Liver (tissue), 8 donors: ENCODE measurements at regions not wholly inside any gene's neighbourhood (a gene's known extent, or its start where the extent isn't known, plus 50 kb on each side); places are given as distances from the start of the nearest gene placed in this dataset.

Experiments
- DNase-seq: peaks from one replicate; pipeline ENCODE4 v3.0.0-alpha.2; 2017; ENCODE audit warnings: low spot score
- H3K27ac ChIP-seq, 2 donors: one replicate each; pipeline ENCODE4 v1.7.0; 2013; ENCODE audit warnings: inconsistent platforms in 2 of 2, low read length in 2 of 2, control low read depth in 1 of 2, low read depth in 1 of 2, mild to moderate bottlenecking in 1 of 2
- H3K27me3 ChIP-seq, 4 donors: one replicate each; pipeline versions ENCODE4 v1.6.1 to v1.7.0; 2013; ENCODE audit warnings: low read length in 3 of 4, inconsistent platforms in 1 of 4, mild to moderate bottlenecking in 1 of 4, moderate library complexity in 1 of 4; ENCODE audit not compliant: control insufficient read depth in 4 of 4, insufficient read depth in 4 of 4
- H3K36me3 ChIP-seq, 4 donors: one replicate each; pipeline versions ENCODE4 v1.6.1 to v1.7.0; 2013; ENCODE audit warnings: low read length in 3 of 4, mild to moderate bottlenecking in 3 of 4, low read depth in 1 of 4, moderate library complexity in 1 of 4; ENCODE audit not compliant: control insufficient read depth in 4 of 4, insufficient read depth in 3 of 4
- H3K4me1 ChIP-seq, 4 donors: one replicate each; pipeline versions ENCODE4 v1.6.1 to v1.7.0; 2013; ENCODE audit warnings: low read length in 3 of 4, mild to moderate bottlenecking in 3 of 4, moderate library complexity in 1 of 4; ENCODE audit not compliant: control insufficient read depth in 4 of 4, insufficient read depth in 4 of 4
- H3K4me3 ChIP-seq, 3 donors: one replicate each; pipeline versions ENCODE4 v1.6.1 to v1.7.0; 2013; ENCODE audit warnings: low read length in 3 of 3, control low read depth in 1 of 3, low read depth in 1 of 3, mild to moderate bottlenecking in 1 of 3
- H3K9ac ChIP-seq, 2 donors: one replicate each; pipeline ENCODE4 v1.7.0; 2013; ENCODE audit warnings: low read length in 2 of 2, mild to moderate bottlenecking in 2 of 2, moderate library complexity in 2 of 2, control low read depth in 1 of 2, low read depth in 1 of 2
- H3K9me3 ChIP-seq, 4 donors: one replicate each; pipeline versions ENCODE4 v1.6.1 to v1.7.0; 2013; ENCODE audit warnings: low read length in 3 of 4; ENCODE audit not compliant: control insufficient read depth in 4 of 4
- ATF3 ChIP-seq: IDR thresholded peaks from 2 replicates; pipeline ENCODE4 v1.6.1; 2016; ENCODE audit warnings: antibody characterized with exemption
- CTCF ChIP-seq: fragments of 150-350 bp; IDR thresholded peaks from 2 replicates; pipeline ENCODE4 v1.5.1; 2017; ENCODE audit warnings: improper control_type of control experiment, low read depth, low read length; ENCODE audit not compliant: missing input control
- EGR1 ChIP-seq, 2 donors: IDR thresholded peaks; 2 replicates each; pipeline ENCODE4 v1.6.1; 2016 to 2018; ENCODE audit warnings: antibody characterized with exemption in 2 of 2, low read depth in 2 of 2
- FOXA1 ChIP-seq: IDR thresholded peaks from 2 replicates; pipeline ENCODE4 v1.6.1; 2016; ENCODE audit warnings: antibody characterized with exemption
- FOXA2 ChIP-seq: IDR thresholded peaks from 2 replicates; pipeline ENCODE4 v1.6.1; 2016; ENCODE audit warnings: antibody characterized with exemption
- GABPA ChIP-seq, 2 donors: IDR thresholded peaks in 1 of 2; conservative IDR thresholded peaks in 1 of 2; 2 replicates each; pipeline ENCODE4 v1.6.1; 2016; ENCODE audit warnings: antibody characterized with exemption in 2 of 2, mild to moderate bottlenecking in 1 of 2, moderate library complexity in 1 of 2
- HNF4A ChIP-seq, 2 donors: conservative IDR thresholded peaks; 2 replicates each; pipeline ENCODE4 v1.6.1; 2016; ENCODE audit warnings: antibody characterized with exemption in 2 of 2, mild to moderate bottlenecking in 2 of 2
- HNF4G ChIP-seq: IDR thresholded peaks from 2 replicates; pipeline ENCODE4 v1.6.1; 2016; ENCODE audit warnings: antibody characterized with exemption
- JUND ChIP-seq, 2 donors: IDR thresholded peaks; 2 replicates each; pipeline ENCODE4 v1.6.1; 2016; ENCODE audit warnings: antibody characterized with exemption in 2 of 2
- MAX ChIP-seq: IDR thresholded peaks from 2 replicates; pipeline ENCODE4 v1.6.1; 2016; ENCODE audit warnings: antibody characterized with exemption
- NR2F2 ChIP-seq: IDR thresholded peaks from 2 replicates; pipeline ENCODE4 v1.6.1; 2016; ENCODE audit warnings: antibody characterized with exemption
- RAD21 ChIP-seq, 2 donors: IDR thresholded peaks; 2 replicates each; pipeline ENCODE4 v1.6.1; 2016; ENCODE audit warnings: antibody characterized with exemption in 2 of 2, mild to moderate bottlenecking in 2 of 2
- REST ChIP-seq: IDR thresholded peaks from 2 replicates; pipeline ENCODE4 v1.6.1; 2016; ENCODE audit warnings: antibody characterized with exemption, mild to moderate bottlenecking
- RXRA ChIP-seq, 2 donors: IDR thresholded peaks; 2 replicates each; pipeline ENCODE4 v1.6.1; 2017 to 2018; ENCODE audit warnings: antibody characterized with exemption in 2 of 2, mild to moderate bottlenecking in 1 of 2
- SP1 ChIP-seq: IDR thresholded peaks from 2 replicates; pipeline ENCODE4 v1.6.1; 2018; ENCODE audit warnings: antibody characterized with exemption, mild to moderate bottlenecking
- TAF1 ChIP-seq: conservative IDR thresholded peaks from 2 replicates; pipeline ENCODE4 v1.6.1; 2016; ENCODE audit warnings: antibody characterized with exemption, mild to moderate bottlenecking
- YY1 ChIP-seq: IDR thresholded peaks from 2 replicates; pipeline ENCODE4 v1.6.1; 2016; ENCODE audit warnings: antibody characterized with exemption, mild to moderate bottlenecking
- ZBTB33 ChIP-seq: IDR thresholded peaks from 2 replicates; pipeline ENCODE4 v1.6.1; 2016; ENCODE audit warnings: antibody characterized with exemption
- WGBS: extraction: QIAGEN DNeasy Blood & Tissue Kit; methylation state at CpG from one replicate; pipeline ENCODE4 v1.1.7; 2013; 5-methylcytosine and 5-hydroxymethylcytosine counted together
- donor health status: healthy.
- donor health status: healthy.
- donor health status: healthy.
- donor health status: healthy.
- donor health status: healthy.

- WGBS: 41% methylated on average over 1 of the region's 1 CpG
- Histone ChIP-seq H3K27me3 (no peaks in the 10 kb centered on the region), H3K4me1 (no peaks in the 10 kb centered on the region), H3K9ac (no peak overlapping the region), H3K27ac (no peak overlapping the region), H3K36me3 (no peaks in the 10 kb centered on the region), H3K9me3 (peaks cover 0 to 11% (median 2%) of the 10 kb centered on the region in 4 donors), H3K4me3 (no peak overlapping the region)
- TF ChIP-seq EGR1 (IDR thresholded peaks at IDR 0.05; ENCODE audit: low read depth in 2 of 2): no peak
- TF ChIP-seq YY1: no peak
- no peak for TF ChIP-seq GABPA (IDR thresholded peaks at IDR 0.05 in 1 of 2, conservative IDR thresholded peaks at IDR 0.05 in 1 of 2)
- TF ChIP-seq HNF4G: no peak
- TF ChIP-seq ATF3: no peak
- no peak for TF ChIP-seq REST
- no peak for TF ChIP-seq ZBTB33
- TF ChIP-seq FOXA1: no peak
- TF ChIP-seq FOXA2: no peak
- TF ChIP-seq NR2F2: no peak
- no peak for TF ChIP-seq RXRA (IDR thresholded peaks at IDR 0.05)
- no peak for TF ChIP-seq RAD21 (IDR thresholded peaks at IDR 0.05)
- no peak for TF ChIP-seq CTCF
- TF ChIP-seq JUND (IDR thresholded peaks at IDR 0.05): no peak
- TF ChIP-seq HNF4A (conservative IDR thresholded peaks at IDR 0.05): no peak
- TF ChIP-seq TAF1: no peak
- no peak for TF ChIP-seq SP1
- DNase-seq: no peak
Measured at GRCh38 chr20:55919319-55919718, 86.0 kb downstream of the CBLN4 start.

GRCh38 chr20:55918471-55918870, 86.8 kb downstream of the CBLN4 start:
- Histone ChIP-seq H3K9me3 (peaks cover 0 to 11% (median 2%) of the 10 kb centered on the region in 4 donors), H3K4me1 (no peaks in the 10 kb centered on the region), H3K27ac (no peak overlapping the region), H3K27me3 (no peaks in the 10 kb centered on the region), H3K36me3 (no peaks in the 10 kb centered on the region), H3K9ac (no peak overlapping the region), H3K4me3 (no peak overlapping the region)
- DNase-seq: no peak
- TF ChIP-seq RAD21 (IDR thresholded peaks at IDR 0.05): peak; percentile 57 to 64
- TF ChIP-seq MAX: no peak
- no peak for TF ChIP-seq ZBTB33
- TF ChIP-seq RXRA (IDR thresholded peaks at IDR 0.05): no peak
- no peak for TF ChIP-seq FOXA1
- WGBS: 89% methylated on average over 2 of the region's 2 CpGs
